G401.6 (cell line): ENCODE measurements at regions not wholly inside any gene's neighbourhood (a gene's known extent, or its start where the extent isn't known, plus 50 kb on each side); places are given as distances from the start of the nearest gene placed in this dataset.

Experiments
- FAIRE-seq: peaks from 2 replicates; lab custom pipeline; 2012; peaks lifted over from hg19 to GRCh38; lab: Jason Lieb, UNC

DNA sequence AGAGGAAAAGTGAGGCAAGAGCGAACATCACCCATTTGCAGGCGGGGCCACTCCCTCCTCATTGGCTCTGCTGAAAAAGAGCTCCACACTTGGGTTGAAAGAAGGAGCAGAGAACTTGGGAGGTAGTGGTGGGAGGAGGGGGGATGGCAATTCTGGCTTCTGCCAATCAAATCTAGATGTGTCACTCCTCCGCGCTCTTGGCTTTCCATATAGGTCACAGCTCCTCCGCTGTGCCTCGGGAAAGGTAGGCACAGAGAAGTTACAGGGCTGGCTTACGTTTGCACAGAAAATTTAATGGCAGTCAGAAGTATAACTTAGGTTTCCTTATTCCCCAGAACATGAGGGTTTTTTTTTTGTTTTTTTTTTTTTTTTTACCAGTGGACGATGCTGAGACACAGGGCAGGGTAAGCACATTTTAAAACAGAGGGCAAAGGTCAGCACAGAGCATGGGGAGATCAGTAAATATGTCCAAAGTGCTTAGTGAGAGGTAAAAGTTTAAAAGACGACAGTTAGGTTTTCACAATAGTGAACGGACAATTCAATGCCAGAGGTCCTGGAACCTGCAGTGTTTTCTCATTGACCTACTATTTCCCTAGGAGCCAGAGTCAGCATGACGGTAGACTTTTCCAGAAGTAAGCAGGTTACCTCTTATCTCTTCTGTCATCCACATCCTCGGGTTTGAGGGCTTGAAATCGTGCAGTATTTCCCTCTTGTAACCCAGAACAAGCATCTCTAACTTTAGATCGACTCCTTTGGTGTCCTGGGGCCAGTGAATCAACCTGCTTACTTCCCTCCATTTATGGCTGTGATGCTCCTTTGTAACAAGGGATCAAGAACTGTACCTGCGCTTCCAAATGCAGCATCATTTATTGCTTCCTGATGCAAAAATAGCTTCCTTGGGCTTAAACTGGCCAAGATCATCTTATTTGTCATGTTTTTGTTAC is 258.9 kb upstream of the PROX1 start:
- FAIRE-seq = no peak

- no peak for FAIRE-seq
Observed at GRCh38 chr1:213733705-213734104, 254.1 kb upstream of the PROX1 start.

- no peak for FAIRE-seq
Observed at GRCh38 chr1:213737398-213738035, 250.3 kb upstream of the PROX1 start.

- no peak for FAIRE-seq
Observed at GRCh38 chr1:213738658-213739057, 249.1 kb upstream of the PROX1 start.

DNA sequence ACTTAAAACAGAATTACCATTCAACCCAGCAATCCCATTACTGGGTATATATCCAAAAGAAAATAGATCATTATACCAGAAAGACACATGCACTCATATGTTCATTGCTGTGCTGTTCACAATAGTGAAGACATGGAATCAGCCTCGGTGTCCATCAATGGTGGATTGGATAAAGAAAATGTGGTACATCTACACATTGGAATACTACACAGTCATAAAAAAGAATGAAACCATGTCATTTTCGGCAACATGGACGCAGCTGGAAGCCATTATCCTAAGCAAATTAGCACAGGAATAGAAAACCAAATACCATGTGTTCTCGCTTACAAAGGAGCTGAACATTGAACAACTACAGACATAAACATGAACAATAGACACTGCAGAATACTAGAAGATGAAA is 244.8 kb upstream of the PROX1 start:
- no peak for FAIRE-seq

GRCh38 chr1:213744780-213745179 is 243.0 kb upstream of the PROX1 start:
- FAIRE-seq = no peak

GRCh38 chr1:213745451-213745850 is 242.3 kb upstream of the PROX1 start:
- FAIRE-seq = no peak

DNA sequence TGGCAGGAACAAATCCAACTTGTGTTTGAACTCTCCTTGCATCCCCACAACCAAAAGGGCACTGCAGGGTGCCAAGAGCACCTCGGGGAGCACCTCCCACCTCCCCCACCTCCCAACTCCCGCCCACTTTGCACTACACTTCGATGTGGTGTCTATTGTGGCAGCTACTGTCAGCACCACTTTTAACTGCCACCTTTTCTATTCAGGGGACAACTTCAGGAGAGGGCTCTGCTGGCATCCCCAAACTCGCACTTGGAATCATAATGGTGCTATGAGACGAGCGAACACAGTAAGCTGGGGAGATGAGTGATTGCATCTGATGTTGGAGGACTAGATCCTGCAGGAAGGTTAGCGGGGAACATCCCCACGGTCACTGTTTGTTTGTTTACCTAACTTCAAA is 238.2 kb upstream of the PROX1 start:
- FAIRE-seq = no peak

GRCh38 chr1:213750231-213751063 is 237.3 kb upstream of the PROX1 start:
- FAIRE-seq = no peak

DNA sequence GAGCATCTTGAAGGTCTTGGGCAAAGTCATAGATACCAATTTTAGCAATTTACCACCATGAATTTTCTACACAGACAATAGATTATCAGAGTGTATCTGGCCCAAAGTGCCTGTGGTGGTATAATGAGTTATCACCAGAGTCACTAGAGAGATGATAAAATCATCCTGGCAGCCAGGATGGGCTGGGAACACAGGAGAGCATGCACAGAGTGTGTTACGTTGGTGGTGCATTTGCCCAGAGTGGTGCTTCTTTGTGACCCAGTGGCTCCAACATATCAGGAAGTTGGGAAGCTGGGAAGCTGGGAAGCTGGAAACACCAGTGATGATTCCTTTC is 236.7 kb upstream of the PROX1 start:
- FAIRE-seq = no peak

GRCh38 chr1:213759359-213760181 is 228.2 kb upstream of the PROX1 start:
- no peak for FAIRE-seq

DNA sequence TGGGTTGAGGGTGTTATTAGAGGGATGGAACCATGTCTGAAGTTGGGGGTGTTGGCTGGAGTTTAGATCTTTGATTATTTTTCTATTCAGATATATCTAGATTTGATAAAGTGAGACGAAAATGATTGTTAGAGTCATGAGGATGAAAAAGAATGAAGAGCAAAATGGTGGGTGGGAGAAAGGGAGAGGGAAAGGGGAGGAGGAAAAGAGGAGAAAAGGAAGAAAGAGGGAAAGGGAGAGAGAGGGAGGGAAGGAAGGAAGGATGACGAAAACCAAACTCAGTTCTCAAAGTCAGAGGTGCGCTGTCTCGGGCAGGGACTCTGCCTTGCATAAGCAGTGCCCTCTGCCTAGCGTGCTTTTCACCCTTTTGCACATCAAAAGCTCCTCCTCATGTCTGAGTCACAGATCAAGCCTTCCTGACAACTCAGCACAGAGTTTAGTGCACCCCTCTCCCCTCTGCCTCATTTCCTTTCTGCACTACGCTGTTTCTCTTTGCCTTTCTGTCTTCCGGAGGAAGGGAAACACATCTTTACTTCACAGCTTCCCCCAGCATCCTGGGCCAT is 225.8 kb upstream of the PROX1 start:
- no peak for FAIRE-seq

DNA sequence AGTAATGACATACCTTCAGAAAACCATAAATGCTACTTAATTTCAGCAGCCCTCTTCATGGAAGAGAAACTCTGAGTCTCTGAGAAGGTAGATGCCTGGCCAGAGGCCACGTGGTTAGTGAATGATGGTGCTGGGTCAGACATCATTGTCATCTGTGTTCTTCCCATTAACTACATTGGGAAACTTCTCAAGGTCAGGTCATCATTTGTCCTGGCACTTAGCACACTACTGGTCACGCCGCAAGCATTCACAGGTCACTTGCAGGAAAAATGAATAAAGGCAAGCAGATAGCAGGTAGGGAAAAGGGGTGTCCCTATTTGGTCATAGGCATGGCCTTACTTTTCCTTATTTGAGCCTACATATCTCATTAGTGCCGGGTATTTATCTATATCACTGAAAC is 220.1 kb upstream of the PROX1 start:
- no peak for FAIRE-seq

DNA sequence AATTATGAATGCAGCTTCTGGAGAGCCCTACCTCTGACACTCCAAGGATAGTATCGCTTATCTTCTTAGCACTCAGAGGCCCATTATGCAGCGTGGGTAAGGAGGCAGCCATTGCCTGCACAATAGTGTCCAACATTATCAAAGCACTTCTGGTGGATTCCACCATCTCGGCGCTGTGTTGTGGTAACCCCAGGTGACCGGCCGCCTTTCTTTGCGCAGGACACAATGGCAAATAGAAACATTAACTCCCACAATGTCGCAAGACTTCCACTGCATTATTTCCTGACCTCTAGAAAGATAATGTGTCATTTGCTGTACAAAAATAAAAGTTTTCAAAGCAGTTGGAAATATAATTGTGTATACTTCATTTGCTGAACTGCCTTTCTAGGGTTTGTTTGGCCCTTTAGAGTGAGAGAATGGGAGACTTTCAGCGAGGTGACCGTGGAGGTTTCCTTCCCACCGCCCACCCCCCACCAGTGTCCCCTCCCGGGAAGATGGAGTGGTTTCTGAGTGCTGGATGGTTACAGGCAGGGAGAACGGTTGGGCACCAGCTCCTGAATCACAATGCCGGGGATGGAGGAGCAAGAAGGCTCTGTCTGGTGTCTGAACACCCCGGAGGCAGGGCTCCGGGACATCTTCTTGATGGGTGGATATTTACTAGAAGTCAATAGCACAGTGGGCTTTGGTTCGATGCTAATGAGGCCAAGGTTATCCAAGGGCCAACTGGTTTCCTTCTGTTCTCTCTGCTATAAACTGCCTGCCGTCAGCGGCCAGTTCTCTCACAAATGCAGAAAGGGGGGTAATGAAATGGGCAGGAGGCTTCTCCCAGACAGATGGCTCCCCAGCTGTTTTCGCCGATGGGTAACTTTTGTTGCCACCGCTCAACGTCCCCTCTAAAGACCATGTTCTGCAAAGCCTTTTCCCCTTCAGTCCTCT is 215.4 kb upstream of the PROX1 start:
- no peak for FAIRE-seq

- FAIRE-seq = no peak
Observed at GRCh38 chr1:213773975-213774374, 213.8 kb upstream of the PROX1 start.

- FAIRE-seq = no peak
Observed at GRCh38 chr1:213776969-213777368, 210.8 kb upstream of the PROX1 start.

DNA sequence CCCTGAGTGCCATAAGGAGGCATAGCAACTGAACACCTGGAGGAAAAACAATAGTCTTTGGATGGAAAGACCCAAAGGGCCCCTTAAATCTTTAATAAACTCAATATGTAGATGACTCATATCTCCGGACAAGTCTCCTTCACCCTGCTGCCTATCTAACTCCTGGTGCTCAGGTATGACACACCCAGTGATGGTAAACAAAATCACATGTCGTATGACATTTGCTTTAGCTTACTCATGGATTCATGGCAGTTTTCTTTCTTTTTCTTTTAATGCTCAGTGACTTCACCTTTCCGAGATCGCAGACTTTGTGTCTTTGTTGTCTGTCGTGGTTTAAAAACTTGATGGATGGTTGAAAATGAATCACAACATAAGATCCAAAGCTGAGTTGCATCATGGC is 208.5 kb upstream of the PROX1 start:
- FAIRE-seq = no peak

DNA sequence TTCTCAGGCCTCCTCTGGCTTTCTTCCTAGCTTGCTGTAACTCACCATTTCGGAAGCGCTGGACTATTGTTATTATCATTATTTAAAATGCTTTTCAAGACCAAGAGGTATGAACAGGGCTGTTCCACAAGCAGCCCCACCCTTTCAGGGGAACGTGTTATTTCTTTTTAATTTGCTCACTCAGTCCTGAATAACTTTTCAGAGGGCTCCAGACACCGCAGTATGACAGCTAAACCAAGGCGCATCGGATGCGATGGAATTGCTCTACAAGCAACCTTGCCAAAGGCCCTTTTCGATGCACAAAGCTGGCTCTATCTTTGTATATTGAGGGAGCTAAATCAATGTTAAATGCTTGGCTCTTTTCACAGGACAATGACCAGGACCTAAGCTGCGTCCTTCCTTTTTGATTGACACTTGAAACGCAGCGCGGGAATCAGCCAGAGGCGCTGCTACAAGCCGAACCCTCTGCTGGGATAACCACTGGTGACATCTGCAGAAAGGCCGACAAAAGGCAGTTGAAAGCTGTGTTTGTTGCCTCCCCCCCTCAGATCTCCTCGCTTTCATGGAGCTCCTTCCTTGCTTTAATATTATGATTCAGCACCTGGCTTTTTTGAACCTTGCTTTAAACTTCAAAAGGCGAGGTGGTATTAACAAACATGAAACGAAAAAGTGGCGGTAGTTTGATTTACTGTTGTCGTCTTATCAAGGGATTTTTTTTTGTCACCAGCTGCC is 204.7 kb upstream of the PROX1 start:
- no peak for FAIRE-seq

- FAIRE-seq = no peak
Observed at GRCh38 chr1:213783893-213784292, 203.9 kb upstream of the PROX1 start.

- no peak for FAIRE-seq
Observed at GRCh38 chr1:213786683-213787082, 201.1 kb upstream of the PROX1 start.
